Duodenal mucosa (tissue), 2 donors: ENCODE measurements at regions not wholly inside any gene's neighbourhood (a gene's known extent, or its start where the extent isn't known, plus 50 kb on each side); places are given as distances from the start of the nearest gene placed in this dataset.
A peak's percentile ranks its signal among the peaks of the same experiment; 100 is the strongest.

ENCODE experiments used
- H3K27ac ChIP-seq: one replicate; pipeline ENCODE4 v1.7.0; 2013; ENCODE audit warnings: low read depth, low read length
- H3K27me3 ChIP-seq, 2 donors: one replicate each; pipeline ENCODE4 v1.7.0; 2013; ENCODE audit warnings: low read length in 2 of 2, control low read depth in 1 of 2; ENCODE audit not compliant: insufficient read depth in 2 of 2, control insufficient read depth in 1 of 2
- H3K36me3 ChIP-seq, 2 donors: one replicate each; pipeline ENCODE4 v1.7.0; 2013; ENCODE audit warnings: low read length in 2 of 2, control low read depth in 1 of 2; ENCODE audit not compliant: insufficient read depth in 2 of 2, control insufficient read depth in 1 of 2
- H3K4me1 ChIP-seq, 2 donors: one replicate each; pipeline ENCODE4 v1.7.0; 2013; ENCODE audit warnings: low read length in 2 of 2, control low read depth in 1 of 2; ENCODE audit not compliant: insufficient read depth in 2 of 2, control insufficient read depth in 1 of 2
- H3K4me3 ChIP-seq, 2 donors: one replicate each; pipeline ENCODE4 v1.7.0; 2013; ENCODE audit warnings: low read length in 2 of 2, low read depth in 1 of 2
- H3K9ac ChIP-seq, 2 donors: one replicate each; pipeline ENCODE4 v1.7.0; 2013; ENCODE audit warnings: low read length in 2 of 2, low read depth in 1 of 2
- H3K9me3 ChIP-seq, 2 donors: one replicate each; pipeline ENCODE4 v1.7.0; 2013; ENCODE audit warnings: low read length in 2 of 2, control low read depth in 1 of 2; ENCODE audit not compliant: control insufficient read depth in 1 of 2

DNA sequence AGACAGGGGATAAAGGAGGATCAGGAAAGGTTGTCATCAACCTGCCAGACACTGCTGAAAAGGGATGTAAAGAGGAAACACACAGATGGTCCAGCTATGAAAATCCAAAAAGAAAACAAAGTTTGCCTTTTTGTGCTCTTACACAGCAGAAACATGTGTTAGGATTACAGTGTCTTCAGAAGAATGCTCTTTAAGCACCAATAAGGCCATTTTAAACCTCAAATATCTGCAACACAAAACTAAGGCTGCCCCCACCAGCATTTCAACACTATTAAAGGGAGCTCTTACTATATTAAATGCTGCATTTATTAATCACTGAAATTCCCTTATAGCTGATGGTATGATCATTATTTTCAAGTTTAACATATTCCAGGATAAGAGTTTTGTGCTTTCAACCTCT, 922.5 kb downstream of the NLGN4Y start:
- H3K4me1 ChIP-seq = no peaks in the 10 kb centered on the region
- no peak overlapping the region for H3K4me3 ChIP-seq
- no peaks in the 10 kb centered on the region for H3K36me3 ChIP-seq
- no peaks in the 10 kb centered on the region for H3K9me3 ChIP-seq
- no peaks in the 10 kb centered on the region for H3K27me3 ChIP-seq
- no peak overlapping the region for H3K9ac ChIP-seq
- H3K27ac ChIP-seq = no peak overlapping the region

GRCh38 chrY:15447959-15448358, 923.6 kb downstream of the NLGN4Y start:
- Histone ChIP-seq H3K27me3 (no peaks in the 10 kb centered on the region), H3K27ac (no peak overlapping the region), H3K4me1 (no peaks in the 10 kb centered on the region), H3K9ac (no peak overlapping the region), H3K36me3 (no peaks in the 10 kb centered on the region), H3K4me3 (no peak overlapping the region), H3K9me3 (no peaks in the 10 kb centered on the region)

GRCh38 chrY:15455133-15455937, 931.0 kb downstream of the NLGN4Y start:
- no peaks in the 10 kb centered on the region for H3K27me3 ChIP-seq
- H3K27ac ChIP-seq = peak overlapping the region; percentile 56
- H3K9ac ChIP-seq = peak overlapping the region in 1 of 2 donors; percentile 63
- peaks cover 5 to 6% of the 10 kb centered on the region in 2 donors for H3K4me1 ChIP-seq
- H3K4me3 ChIP-seq = peak overlapping the region; percentile 45 to 62
- H3K36me3 ChIP-seq = no peaks in the 10 kb centered on the region
- no peaks in the 10 kb centered on the region for H3K9me3 ChIP-seq

- no peaks in the 10 kb centered on the region for H3K36me3 ChIP-seq
- H3K27me3 ChIP-seq = no peaks in the 10 kb centered on the region
- H3K9ac ChIP-seq = peak overlapping the region in 1 of 2 donors; percentile 63
- H3K9me3 ChIP-seq = no peaks in the 10 kb centered on the region
- peak overlapping the region; percentile 56 for H3K27ac ChIP-seq
- H3K4me3 ChIP-seq = peak overlapping the region; percentile 45 to 62
- peaks cover 5 to 6% of the 10 kb centered on the region in 2 donors for H3K4me1 ChIP-seq
Observed at GRCh38 chrY:15455980-15456469, 931.7 kb downstream of the NLGN4Y start.

DNA sequence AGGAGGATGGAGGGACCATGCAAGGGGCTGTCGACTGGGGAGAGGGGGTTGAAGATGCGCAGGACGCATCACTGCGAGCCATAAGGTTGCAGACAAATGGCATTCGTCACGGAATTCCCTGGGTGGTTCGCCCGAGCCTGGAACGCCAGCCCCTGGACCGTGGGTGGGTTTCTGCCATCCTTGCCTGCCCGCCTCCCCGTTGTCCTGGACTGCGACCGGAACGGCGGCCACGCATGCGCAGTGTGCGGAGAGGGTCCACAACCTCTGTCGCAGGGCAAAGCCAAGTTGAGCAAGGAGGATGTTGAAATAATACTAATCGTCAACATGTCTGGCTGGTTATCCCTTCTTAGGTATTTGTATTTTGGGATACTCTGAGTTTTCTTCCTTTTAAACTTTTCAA, 932.2 kb downstream of the NLGN4Y start:
- no peak overlapping the region for H3K9ac ChIP-seq
- H3K4me3 ChIP-seq = peak overlapping the region; percentile 45 to 47
- no peaks in the 10 kb centered on the region for H3K27me3 ChIP-seq
- H3K4me1 ChIP-seq = peaks cover 5 to 6% of the 10 kb centered on the region in 2 donors
- H3K36me3 ChIP-seq = no peaks in the 10 kb centered on the region
- H3K9me3 ChIP-seq = no peaks in the 10 kb centered on the region
- H3K27ac ChIP-seq = no peak overlapping the region

GRCh38 chrY:15457682-15458081, 933.4 kb downstream of the NLGN4Y start:
- H3K27ac ChIP-seq = no peak overlapping the region
- H3K36me3 ChIP-seq = no peaks in the 10 kb centered on the region
- H3K9ac ChIP-seq = no peak overlapping the region
- peaks cover 5 to 6% of the 10 kb centered on the region in 2 donors for H3K4me1 ChIP-seq
- no peaks in the 10 kb centered on the region for H3K27me3 ChIP-seq
- H3K4me3 ChIP-seq = no peak overlapping the region
- H3K9me3 ChIP-seq = no peaks in the 10 kb centered on the region

DNA sequence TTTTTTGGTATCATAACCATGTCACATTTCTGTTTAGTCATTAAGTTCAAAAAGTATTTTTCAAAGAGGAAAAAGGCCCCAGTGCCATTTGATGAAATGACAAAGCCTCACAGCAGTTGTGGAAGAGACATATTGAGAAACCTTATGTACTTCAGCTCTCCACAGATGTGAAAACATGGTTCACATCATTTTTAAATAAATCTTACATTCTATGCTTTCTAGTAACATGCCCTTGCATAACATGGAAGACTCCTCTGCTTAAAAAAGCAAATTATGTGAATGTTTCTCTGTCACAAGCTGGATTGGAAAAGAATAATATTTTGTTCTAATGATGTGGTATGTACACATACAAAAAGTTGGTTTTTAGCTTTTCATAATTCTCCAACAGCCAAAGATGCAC, 934.1 kb downstream of the NLGN4Y start:
- Histone ChIP-seq H3K4me1 (peaks cover 5 to 6% of the 10 kb centered on the region in 2 donors), H3K9ac (no peak overlapping the region), H3K9me3 (no peaks in the 10 kb centered on the region), H3K27me3 (no peaks in the 10 kb centered on the region), H3K27ac (no peak overlapping the region), H3K4me3 (no peak overlapping the region), H3K36me3 (no peaks in the 10 kb centered on the region)

DNA sequence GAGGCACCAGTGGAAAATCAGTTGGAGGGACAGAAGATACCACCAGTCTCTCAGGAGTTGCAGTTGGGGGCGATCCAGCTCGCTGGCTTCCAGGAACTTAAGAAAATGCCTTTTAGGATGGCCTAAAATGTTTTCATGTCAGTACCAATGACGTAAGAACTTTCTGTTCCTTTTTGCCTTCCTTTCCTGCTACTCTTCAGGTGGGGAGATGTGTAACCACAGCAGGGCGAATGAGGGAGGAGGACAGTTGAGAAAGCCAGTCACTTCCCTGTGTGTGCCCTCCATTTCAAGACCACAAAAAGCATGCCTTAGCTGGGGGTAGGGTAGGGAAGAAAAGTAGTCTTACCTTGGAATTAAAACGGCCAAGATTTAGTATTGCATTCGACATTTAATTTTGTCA, 941.6 kb downstream of the NLGN4Y start:
- Histone ChIP-seq H3K9me3 (no peaks in the 10 kb centered on the region), H3K9ac (no peak overlapping the region), H3K4me3 (no peak overlapping the region), H3K36me3 (no peaks in the 10 kb centered on the region), H3K27me3 (no peaks in the 10 kb centered on the region), H3K27ac (no peak overlapping the region), H3K4me1 (no peaks in the 10 kb centered on the region)

- H3K27me3 ChIP-seq = no peaks in the 10 kb centered on the region
- H3K9ac ChIP-seq = no peak overlapping the region
- H3K27ac ChIP-seq = no peak overlapping the region
- H3K4me1 ChIP-seq = no peaks in the 10 kb centered on the region
- no peak overlapping the region for H3K4me3 ChIP-seq
- H3K9me3 ChIP-seq = no peaks in the 10 kb centered on the region
- H3K36me3 ChIP-seq = no peaks in the 10 kb centered on the region
Observed at GRCh38 chrY:15466891-15467290, 942.6 kb downstream of the NLGN4Y start.

- Histone ChIP-seq H3K4me3 (no peak overlapping the region), H3K27me3 (no peaks in the 10 kb centered on the region), H3K27ac (no peak overlapping the region), H3K36me3 (no peaks in the 10 kb centered on the region), H3K9ac (no peak overlapping the region), H3K9me3 (no peaks in the 10 kb centered on the region), H3K4me1 (no peaks in the 10 kb centered on the region)
Observed at GRCh38 chrY:15468091-15468490, 943.8 kb downstream of the NLGN4Y start.
